ENCODE measurements at regions not wholly inside any gene's neighbourhood (a gene's known extent, or its start where the extent isn't known, plus 50 kb on each side); places are given as distances from the start of the nearest gene placed in this dataset.

GRCh38 chr4:125444166-125444565, 129.4 kb downstream of the FAT4 start:
- DNase-seq: no peak

DNA sequence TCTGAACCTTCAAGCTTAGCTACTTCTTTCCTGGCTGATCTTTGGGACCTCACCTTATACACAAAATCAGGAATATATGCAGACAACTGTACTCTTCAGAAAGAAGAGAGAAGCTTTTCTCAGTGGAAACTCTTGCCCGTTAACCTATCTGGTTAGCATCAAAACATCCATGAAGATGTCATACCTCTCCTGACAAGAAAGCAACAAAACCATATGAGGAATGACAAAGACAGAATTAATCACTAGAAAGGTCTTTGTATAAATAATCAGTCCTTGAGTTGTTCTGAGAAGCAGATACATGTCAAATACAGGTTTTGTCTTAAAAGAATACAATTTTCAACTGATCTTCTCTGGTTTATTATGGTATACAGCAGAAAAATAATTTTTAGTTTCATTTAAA, 130.8 kb downstream of the FAT4 start:
- no peak for DNase-seq

GRCh38 chr4:125447551-125448290, 133.0 kb downstream of the FAT4 start:
- DNase-seq: no peak

DNA sequence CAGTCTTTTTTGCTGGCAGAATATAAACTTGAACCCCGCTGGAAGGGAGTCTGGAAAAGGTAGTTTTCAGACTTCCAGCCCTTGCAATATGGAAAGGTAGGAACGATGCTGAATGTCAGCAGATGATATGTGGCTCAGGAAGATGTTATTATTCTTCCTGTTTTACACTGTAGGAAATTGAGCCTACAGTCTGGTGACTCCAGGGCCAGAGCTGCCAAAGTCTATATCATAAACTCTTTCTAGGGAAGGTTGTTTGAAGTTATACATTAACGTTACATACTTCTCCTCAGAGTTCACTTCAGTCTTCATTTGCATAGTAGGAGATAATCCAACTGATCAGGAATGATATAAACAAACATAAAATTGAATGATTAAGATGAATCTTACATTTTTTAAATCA, 141.3 kb downstream of the FAT4 start:
- no peak for DNase-seq

DNA sequence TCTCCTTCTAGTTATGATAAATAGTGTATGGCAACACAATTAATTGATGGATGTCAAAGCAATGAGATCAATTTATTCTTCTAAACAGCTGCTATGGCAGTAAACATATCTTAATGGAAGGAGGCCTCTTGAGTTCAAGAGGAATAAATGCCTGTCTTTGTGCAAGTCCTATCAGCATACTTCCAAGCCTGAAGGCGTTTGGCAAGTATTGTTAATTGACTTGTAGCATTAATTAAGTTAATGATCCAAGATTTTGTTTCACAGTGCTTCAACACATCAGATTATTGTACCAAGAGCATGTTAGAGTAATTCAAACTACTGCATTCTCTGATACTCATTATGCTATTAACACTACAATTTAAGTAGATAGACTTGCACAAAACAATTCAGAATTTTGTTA, 144.8 kb downstream of the FAT4 start:
- DNase-seq: no peak

GRCh38 chr4:125461676-125462363, 147.1 kb downstream of the FAT4 start:
- DNase-seq: no peak

GRCh38 chr4:125464146-125464545, 149.4 kb downstream of the FAT4 start:
- DNase-seq: no peak

GRCh38 chr4:125481334-125482045, 166.7 kb downstream of the FAT4 start:
- no peak for DNase-seq

GRCh38 chr4:125482822-125483221, 168.1 kb downstream of the FAT4 start:
- no peak for DNase-seq

DNA sequence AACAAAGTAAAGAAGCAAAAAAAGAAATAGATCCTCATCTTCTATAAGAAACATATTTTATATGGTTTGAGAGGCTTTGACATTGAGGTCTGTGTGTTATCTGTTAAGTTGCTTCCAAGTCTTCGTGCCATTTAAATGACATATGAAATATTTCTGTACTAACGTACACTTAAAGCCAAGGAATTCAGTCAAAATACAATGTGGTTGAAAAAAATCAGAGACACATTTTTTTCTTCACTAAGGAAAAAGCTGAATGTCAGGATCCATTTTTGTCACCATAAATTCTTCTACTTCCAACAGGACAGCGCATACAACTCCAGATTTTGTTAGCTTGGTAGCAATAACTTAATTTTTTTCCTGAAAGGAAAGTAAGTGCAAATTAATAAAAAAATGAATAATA, 168.5 kb downstream of the FAT4 start:
- DNase-seq: no peak

GRCh38 chr4:125484912-125485311, 170.2 kb downstream of the FAT4 start:
- DNase-seq: no peak

GRCh38 chr4:125486351-125486750, 171.6 kb downstream of the FAT4 start:
- no peak for DNase-seq

GRCh38 chr4:125489952-125490690, 175.4 kb downstream of the FAT4 start:
- DNase-seq: no peak

DNA sequence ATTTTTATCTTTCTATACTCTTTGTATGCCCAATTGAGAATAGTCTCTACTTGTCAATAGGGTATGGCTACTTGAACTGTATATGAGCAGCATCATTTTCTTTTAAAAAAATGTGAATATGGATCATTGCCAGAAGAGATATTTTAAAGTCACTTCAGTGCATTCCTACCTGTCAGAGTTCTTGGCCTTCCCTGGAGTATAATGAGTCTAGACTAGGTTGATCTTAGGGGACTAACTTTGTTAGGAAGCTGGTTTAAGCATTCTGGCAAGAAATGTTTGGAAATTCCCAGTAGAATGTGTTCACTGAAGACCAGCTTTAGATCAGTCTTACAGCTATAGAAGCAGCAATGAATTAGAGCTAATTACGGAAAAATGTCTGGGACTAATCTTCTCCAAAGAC, 178.2 kb downstream of the FAT4 start:
- no peak for DNase-seq

DNA sequence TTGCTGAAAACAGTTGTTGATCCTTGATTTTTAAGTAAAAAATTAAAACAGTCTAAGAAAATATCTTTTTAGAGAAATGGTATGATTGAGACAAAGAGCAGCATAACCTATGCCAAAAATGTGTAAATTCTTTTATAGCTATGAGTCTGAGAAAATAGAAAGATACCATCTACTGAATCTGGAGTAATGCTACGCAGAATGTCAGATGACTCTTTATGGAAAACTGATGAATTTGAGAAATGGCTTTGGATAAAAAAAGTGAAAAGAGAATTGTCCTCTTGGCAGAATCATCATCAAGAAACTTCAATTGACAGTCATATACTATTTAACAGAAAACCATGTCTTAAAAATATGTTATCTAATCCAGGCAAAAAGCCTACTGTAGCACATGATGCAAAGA, 183.1 kb downstream of the FAT4 start:
- no peak for DNase-seq

GRCh38 chr4:125498981-125499380, 184.2 kb downstream of the FAT4 start:
- no peak for DNase-seq

- DNase-seq: no peak
Measured at GRCh38 chr4:125501090-125501489, 186.3 kb downstream of the FAT4 start.

GRCh38 chr4:125501568-125501967, 186.8 kb downstream of the FAT4 start:
- DNase-seq: no peak

- no peak for DNase-seq
Measured at GRCh38 chr4:125505621-125506020, 190.9 kb downstream of the FAT4 start.

- DNase-seq: no peak
Measured at GRCh38 chr4:125507141-125507540, 192.4 kb downstream of the FAT4 start.

DNA sequence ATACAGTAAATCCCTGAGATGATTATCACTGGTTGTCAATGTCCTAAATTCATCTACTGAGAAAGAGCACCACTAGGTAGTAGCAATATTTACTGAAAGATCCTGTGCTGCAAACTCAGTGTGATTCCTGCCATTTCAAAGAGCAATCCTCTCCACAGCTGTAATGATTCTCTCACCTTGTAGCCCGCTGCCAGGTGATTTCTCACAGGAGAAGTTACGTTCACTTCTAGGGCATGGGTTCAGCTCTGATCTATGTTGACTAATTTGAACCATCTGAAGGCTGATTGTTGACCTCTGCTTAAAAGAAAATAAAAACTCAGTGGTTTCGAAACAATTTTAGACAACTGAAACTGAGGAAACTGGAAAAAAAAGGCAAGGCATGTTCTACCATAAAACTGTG, 197.0 kb downstream of the FAT4 start:
- DNase-seq: no peak

DNA sequence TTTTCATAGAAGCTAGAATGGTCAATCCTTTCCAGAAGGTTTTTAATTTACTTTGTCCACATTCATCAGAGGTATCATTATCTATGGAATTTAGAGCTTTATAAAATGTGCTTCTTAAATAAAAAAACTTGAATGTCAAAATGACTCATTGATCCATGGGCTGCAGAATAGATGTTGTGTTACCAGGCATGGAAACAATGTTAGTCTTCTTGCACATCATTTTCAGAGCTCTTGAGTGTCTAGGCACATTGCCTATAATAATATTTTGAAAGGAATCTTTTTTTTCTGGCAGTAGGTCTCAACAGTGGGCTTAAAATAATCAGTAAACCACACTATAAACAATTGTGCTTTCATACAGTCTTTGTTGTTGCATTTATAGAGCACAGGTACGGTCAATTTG, 200.3 kb downstream of the FAT4 start:
- no peak for DNase-seq

DNA sequence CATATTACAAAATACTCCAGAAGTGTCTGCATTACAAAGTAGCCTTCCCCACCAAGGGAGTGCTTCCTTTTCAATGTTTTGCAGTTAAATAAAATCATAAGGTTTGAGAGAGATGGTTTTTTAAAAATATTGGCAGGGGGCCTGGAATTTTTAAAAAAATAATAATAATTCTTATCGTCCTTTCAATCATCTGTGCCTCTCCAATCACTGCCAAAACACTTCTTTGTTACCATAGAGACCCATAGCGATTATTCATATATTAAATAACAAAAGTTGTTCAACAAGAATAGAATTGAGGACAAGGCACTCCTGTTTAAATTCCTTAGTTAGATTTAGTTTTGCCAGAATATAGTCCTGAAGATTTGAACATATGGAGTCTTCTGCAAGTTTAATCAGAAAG, 203.1 kb downstream of the FAT4 start:
- no peak for DNase-seq
